GM21825 (cell line): ENCODE measurements at regions not wholly inside any gene's neighbourhood (a gene's known extent, or its start where the extent isn't known, plus 50 kb on each side); places are given as distances from the start of the nearest gene placed in this dataset.

ENCODE experiments used
- ATAC-seq: cut with Tn5 transposase; IDR thresholded peaks from one replicate; pipeline ENCODE4 v1.9.1; 2021; ENCODE audit warnings: mild to moderate bottlenecking, moderate library complexity; ENCODE audit not compliant: unreplicated experiment

DNA sequence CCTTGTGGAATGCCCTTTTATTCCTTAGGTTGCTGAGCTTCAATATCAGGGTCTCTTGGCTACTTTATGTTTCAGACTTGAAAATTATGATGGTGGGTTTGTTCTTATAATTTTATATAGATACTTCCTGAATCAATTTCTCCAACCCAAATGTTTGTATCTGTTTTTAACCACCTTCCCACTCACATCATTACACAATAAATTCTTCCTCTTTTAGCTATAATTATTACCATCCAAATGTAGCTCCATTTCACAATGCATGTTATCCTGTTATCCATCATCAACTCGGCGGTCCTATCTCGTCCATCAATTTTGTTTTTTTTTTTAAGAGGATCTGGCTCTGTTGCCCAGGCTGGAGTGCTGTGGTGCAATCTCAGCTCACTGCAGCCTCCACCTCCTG lies 357.6 kb upstream of the ZP4 start:
- ATAC-seq: no peak

- ATAC-seq: no peak
Measured at GRCh38 chr1:238242181-238242580, 351.5 kb upstream of the ZP4 start.

- ATAC-seq: no peak
Measured at GRCh38 chr1:238241607-238242006, 350.9 kb upstream of the ZP4 start.

- ATAC-seq: no peak
Measured at GRCh38 chr1:238239343-238239742, 348.6 kb upstream of the ZP4 start.

- no peak for ATAC-seq
Measured at GRCh38 chr1:238233966-238234365, 343.2 kb upstream of the ZP4 start.

GRCh38 chr1:238232084-238232710 lies 341.5 kb upstream of the ZP4 start:
- ATAC-seq: no peak

DNA sequence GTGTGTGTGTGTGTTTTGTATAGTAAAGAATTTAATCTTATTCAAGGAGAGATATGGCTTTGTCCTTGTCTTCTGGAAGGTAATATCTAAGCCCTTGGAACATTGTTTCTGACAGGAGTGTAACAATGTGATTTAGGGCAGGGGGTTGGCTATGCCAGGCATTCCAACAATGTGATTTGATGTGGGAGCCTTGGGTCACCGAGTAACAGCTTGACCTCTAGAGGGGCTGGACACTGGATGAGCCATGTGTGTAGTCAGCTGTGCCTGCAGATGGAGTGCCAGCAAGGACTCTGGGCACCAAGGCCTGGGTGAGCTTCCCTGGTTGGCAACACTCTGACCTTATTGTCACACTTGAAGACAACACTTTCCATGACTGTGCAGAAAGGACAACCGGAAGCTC lies 336.1 kb upstream of the ZP4 start:
- ATAC-seq: no peak

DNA sequence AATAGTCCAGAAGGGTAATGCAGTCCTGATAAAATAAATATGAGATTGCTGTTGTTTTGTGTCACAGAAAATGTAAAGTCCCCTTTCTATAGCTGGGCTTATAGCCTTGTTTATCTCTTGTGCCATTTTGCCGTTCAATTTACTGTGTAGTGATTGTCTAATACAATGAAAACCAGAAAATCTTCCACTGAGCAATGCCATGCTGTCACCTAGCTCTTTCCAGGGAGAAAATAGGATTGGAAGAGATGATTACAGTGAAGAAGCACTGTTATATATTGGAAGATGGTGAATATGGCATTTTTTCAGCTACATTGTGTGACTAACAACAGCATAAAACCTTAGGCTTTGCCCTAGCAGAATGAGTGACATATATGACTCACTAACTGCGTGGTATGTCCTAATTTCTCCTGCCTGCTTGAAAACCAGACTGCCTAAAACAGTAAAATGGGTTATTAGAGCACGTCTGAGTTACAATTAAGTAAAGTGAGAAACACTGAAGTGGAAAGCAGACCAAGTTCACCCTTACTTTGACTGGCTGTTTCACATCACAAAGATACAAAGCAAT lies 332.4 kb upstream of the ZP4 start:
- ATAC-seq: no peak

DNA sequence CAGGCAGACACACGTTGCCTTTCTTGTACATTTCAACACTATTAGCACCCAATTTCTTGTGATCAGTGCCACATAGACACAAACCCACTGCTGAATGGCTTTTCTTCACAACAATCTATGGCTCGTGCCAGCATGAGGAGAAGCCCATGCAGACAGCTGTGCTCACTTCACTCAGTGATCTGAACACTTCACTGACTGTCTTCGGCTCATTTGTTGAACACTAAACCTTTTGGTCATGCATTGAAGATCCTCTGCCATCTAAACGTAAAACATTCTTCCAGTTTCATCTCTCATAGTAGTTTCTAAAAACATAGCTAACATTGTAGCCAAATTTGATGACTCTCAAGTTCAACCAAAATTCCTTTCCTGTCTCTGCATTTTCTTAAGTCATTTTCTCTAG lies 331.0 kb upstream of the ZP4 start:
- ATAC-seq: no peak

- no peak for ATAC-seq
Measured at GRCh38 chr1:238214449-238214848, 323.7 kb upstream of the ZP4 start.

DNA sequence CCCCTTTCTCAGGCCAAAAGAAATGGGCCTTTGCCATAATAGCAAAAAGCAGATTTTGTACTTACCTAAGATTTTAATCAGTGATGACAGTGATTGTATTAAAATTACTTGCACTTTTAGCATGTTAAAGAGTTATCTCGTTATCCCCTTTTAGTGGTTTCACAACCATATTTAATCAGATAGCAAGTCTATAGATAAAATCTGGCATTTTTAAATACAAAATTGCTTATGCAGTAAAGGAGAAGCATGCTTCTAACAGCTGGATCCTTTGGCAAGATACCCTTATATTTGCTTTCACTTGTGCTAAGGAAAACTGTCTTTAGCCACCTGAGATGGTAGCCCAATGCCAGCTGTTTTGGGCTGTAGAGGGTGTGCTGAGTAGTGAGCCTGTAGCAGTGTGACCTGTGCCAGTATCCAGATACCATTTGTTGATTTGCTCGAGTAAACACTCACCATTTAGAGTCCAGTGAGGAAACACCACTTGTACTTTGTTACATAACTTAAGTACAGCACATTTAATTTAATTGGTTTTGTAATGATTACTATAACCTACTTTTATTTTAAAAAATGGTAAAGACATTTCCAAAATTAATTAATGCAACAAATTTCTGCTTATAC lies 314.4 kb upstream of the ZP4 start:
- no peak for ATAC-seq

DNA sequence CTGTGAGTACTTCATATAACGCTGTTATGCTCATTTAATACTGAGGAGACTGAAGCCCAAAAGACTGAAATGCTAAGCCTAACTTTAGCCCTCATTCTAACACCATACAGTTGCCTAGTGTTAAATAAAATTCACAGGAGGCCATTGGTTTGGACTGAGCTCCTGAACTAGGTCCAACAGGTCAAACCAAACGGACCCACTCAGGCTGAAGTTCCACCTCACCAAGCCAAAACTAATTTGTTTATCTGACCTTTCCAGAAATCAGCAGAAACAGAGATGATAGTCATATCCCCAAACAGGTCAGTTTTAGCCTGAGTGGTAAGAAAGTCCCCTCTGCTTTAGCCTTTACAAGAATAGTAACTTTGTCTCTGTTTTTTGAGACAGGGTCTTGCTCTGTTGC lies 311.3 kb upstream of the ZP4 start:
- ATAC-seq: no peak

DNA sequence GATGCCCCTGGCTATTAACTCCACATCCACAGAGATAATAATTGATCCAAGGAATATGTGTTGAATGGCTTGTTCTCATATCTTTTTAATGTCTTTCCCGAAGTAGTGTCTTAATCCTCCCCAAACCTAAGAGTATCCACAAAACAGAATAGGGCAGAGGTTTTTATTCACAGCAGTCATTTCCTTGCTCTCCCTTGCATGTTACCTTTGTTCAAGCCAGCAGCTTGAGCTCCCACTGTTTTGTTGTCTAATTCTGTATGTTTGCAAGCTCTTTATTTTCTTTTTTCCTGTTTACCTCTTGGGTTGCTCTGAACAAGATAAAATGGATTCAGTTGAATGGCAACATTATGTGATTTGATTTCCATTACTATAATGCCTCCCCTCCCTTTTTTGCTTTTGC lies 308.6 kb upstream of the ZP4 start:
- no peak for ATAC-seq

DNA sequence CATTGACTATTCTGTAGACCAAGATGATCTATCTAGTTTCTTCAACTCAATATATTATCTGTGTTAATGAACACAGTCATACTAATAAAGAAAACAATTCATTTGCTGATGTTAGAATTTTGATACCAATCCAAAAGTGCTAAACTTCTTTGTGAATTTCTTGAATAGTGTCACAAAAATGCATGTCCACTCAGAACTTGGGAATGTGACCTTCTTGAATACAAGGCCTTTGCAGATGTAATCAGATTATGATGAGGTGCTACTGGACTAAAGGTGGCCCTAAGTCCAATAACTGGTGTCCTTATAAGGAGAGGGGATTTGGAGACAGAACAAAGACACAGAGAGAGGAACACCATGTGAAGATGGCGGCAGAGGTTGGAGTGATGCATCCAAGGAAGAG lies 305.8 kb upstream of the ZP4 start:
- ATAC-seq: no peak

- no peak for ATAC-seq
Measured at GRCh38 chr1:238191170-238191569, 300.4 kb upstream of the ZP4 start.

- no peak for ATAC-seq
Measured at GRCh38 chr1:238187575-238187949, 296.8 kb upstream of the ZP4 start.

- ATAC-seq: no peak
Measured at GRCh38 chr1:238186887-238187574, 296.3 kb upstream of the ZP4 start.

DNA sequence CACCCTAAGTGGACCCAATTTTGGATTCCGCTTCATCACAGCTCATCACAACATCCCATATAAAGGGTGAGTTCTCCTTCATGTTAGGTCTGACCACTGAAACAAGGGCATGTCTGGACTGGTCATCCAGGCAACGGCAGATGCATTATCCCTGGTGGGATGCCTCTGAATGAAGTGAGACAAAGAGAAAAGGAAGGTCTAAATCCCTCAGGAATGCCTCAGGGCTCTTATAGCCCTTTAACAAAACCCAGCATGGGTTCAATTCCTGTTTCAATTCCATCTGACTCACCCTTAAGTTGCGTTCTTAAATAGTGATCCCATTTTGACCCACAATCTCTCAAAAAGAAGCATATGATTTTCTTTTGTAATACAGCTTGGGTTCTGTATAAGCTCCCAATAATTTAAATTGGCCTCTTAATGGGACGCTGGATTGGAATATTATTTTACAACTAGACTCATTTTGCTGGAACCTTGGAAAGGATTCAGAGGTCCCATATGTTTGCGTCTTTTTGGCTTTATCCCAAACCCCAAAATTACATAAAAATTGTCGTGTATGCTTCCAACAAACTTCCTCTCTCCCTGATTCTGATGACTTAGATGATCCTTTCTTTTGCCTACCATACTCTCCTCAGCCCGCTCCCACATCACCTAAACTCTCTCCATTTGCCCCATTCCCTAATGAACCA lies 287.4 kb upstream of the ZP4 start:
- ATAC-seq: no peak

- ATAC-seq: no peak
Measured at GRCh38 chr1:238177351-238177750, 286.6 kb upstream of the ZP4 start.

GRCh38 chr1:238176441-238176840 lies 285.7 kb upstream of the ZP4 start:
- no peak for ATAC-seq

DNA sequence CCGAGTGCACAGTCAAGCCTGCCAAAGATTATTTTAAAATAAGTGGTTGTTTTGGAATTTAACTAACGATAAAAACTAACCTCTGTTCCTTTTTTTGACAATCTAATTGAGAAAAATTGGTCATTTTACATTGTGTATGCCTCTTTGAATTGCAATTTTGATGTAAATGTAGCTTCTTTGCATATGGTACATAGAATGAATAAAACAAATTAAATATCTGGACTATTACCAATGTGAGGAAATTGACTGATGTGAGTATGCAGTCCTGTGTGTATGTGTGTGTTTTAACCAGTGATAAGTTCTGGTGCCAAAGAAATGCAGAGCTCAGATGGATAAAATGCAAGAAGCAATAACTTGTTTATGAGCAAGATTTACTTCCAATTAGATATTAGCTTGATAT lies 281.3 kb upstream of the ZP4 start:
- ATAC-seq: no peak

GRCh38 chr1:238161955-238162354 lies 271.2 kb upstream of the ZP4 start:
- ATAC-seq: no peak
